DOHH2 (cell line): ENCODE measurements at regions not wholly inside any gene's neighbourhood (a gene's known extent, or its start where the extent isn't known, plus 50 kb on each side); places are given as distances from the start of the nearest gene placed in this dataset.

Experiments used
- CTCF ChIP-seq: fragments of 200-600 bp; sonication (generic); IDR thresholded peaks from one replicate; pipeline ENCODE4 v1.5.1; 2014; ENCODE audit warnings: antibody characterized with exemption, mild to moderate bottlenecking, low read depth, low read length; ENCODE audit not compliant: poor library complexity, severe bottlenecking
- EZH2phosphoT487 ChIP-seq: fragments of 200-600 bp; sonication (generic); IDR thresholded peaks from 2 replicates; pipeline ENCODE4 v1.6.1; 2017; ENCODE audit warnings: borderline replicate concordance, mild to moderate bottlenecking, antibody characterized with exemption, low read length, moderate library complexity, mixed read lengths

GRCh38 chr1:61566177-61566576, 158.8 kb downstream of the TM2D1 start:
- no peak for TF ChIP-seq CTCF
- TF ChIP-seq EZH2phosphoT487: no peak
